ENCODE measurements at regions not wholly inside any gene's neighbourhood (a gene's known extent, or its start where the extent isn't known, plus 50 kb on each side); places are given as distances from the start of the nearest gene placed in this dataset.

GRCh38 chr5:5572010-5572865, 149.8 kb downstream of the ICE1 start:
- peak in 1 of 2 donors; percentile 5 for TF ChIP-seq EP300 (IDR thresholded peaks at IDR 0.05)
- TF ChIP-seq, protein P1, sequence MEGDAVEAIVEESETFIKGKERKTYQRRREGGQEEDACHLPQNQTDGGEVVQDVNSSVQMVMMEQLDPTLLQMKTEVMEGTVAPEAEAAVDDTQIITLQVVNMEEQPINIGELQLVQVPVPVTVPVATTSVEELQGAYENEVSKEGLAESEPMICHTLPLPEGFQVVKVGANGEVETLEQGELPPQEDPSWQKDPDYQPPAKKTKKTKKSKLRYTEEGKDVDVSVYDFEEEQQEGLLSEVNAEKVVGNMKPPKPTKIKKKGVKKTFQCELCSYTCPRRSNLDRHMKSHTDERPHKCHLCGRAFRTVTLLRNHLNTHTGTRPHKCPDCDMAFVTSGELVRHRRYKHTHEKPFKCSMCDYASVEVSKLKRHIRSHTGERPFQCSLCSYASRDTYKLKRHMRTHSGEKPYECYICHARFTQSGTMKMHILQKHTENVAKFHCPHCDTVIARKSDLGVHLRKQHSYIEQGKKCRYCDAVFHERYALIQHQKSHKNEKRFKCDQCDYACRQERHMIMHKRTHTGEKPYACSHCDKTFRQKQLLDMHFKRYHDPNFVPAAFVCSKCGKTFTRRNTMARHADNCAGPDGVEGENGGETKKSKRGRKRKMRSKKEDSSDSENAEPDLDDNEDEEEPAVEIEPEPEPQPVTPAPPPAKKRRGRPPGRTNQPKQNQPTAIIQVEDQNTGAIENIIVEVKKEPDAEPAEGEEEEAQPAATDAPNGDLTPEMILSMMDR (IDR thresholded peaks at IDR 0.05): no peak
- Histone ChIP-seq H3K36me3 (no peaks in the 10 kb centered on the region), H3K9me3 (no peaks in the 10 kb centered on the region), H3K27me3 (no peaks in the 10 kb centered on the region), H3K4me3 (no peak overlapping the region), H3K27ac (peak overlapping the region in 2 of 4 donors; percentile 54 to 55), H3K4me1 (peaks cover 0 to 19% (median 0%) of the 10 kb centered on the region in 4 donors)
- peak; percentile 15 to 19 for DNase-seq (ENCODE audit: low spot score in 2 of 2)
- WGBS, 2 donors: 41 to 45% methylated on average over 29 of the region's 29 CpGs

DNA sequence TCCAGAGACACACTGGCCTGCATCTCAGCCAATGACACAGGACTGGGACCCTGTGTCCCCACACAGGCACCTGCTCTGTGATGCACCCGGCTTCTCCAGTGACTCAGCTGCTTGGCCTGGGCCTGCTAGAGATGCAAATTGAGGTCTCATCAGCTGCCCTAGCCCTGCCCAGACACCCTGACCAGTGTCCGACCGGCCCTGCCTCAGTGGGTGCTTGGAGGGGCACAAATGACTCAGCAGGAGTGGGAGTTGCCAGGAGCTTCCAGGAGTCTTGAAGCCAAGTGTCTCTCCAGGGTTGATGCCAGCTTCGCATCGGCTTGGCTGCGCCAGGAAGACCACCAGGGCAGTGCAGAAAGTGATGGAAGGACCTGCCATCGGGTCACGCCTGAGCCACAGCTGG, 148.2 kb downstream of the ICE1 start:
- Histone ChIP-seq H3K4me1 (peaks cover 0 to 19% (median 0%) of the 10 kb centered on the region in 4 donors), H3K27me3 (no peaks in the 10 kb centered on the region), H3K27ac (no peak overlapping the region), H3K4me3 (no peak overlapping the region), H3K9me3 (no peaks in the 10 kb centered on the region), H3K36me3 (no peaks in the 10 kb centered on the region)
- WGBS, 2 donors: 88 to 90% methylated on average over 1 to 8 of the region's 8 CpGs
- TF ChIP-seq, protein P1 (IDR thresholded peaks at IDR 0.05): no peak
- no peak for TF ChIP-seq POLR2A (IDR thresholded peaks at IDR 0.05)
- no peak for TF ChIP-seq EP300 (IDR thresholded peaks at IDR 0.05)
- DNase-seq (ENCODE audit: low spot score in 2 of 2): no peak

DNA sequence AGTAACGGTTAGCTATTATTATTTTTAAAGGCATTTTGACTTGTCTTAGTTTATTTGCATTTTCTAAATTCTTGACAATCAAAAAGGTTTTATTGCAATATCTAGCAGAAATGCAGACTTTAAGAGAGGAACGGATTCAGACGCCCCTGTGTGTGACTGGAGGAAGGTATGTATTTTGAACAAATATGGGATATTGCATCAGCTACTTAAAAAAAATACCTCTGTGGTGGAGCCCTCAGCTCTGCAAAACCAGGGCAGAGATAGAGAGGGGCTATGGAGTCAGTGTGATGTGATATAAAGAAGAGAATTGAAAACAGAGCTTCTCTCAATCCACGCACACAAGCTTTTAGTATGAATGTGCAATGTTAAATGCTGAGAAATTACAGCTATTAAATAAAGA, 142.4 kb downstream of the ICE1 start:
- Histone ChIP-seq H3K9me3 (no peaks in the 10 kb centered on the region), H3K4me1 (no peaks in the 10 kb centered on the region), H3K27me3 (peaks cover 0 to 3% of the 10 kb centered on the region in 2 donors), H3K27ac (no peak overlapping the region), H3K4me3 (no peak overlapping the region), H3K36me3 (no peaks in the 10 kb centered on the region)
- DNase-seq (ENCODE audit: low spot score in 2 of 2): no peak
- TF ChIP-seq POLR2A (IDR thresholded peaks at IDR 0.05): no peak
- TF ChIP-seq, protein P1 (IDR thresholded peaks at IDR 0.05): no peak
- no peak for TF ChIP-seq EP300 (IDR thresholded peaks at IDR 0.05)
- 75 to 85% methylated on average over 4 of the region's 4 CpGs for WGBS, 2 donors

- whole genome bisulfite sequencing, 2 donors: 18% methylated on average over 1 of the region's 1 CpG
- Histone ChIP-seq H3K27ac (no peak overlapping the region), H3K9me3 (no peaks in the 10 kb centered on the region), H3K4me1 (no peaks in the 10 kb centered on the region), H3K4me3 (no peak overlapping the region), H3K27me3 (peaks cover 0 to 3% of the 10 kb centered on the region in 2 donors), H3K36me3 (no peaks in the 10 kb centered on the region)
- no peak for DNase-seq (ENCODE audit: low spot score in 2 of 2)
- TF ChIP-seq POLR2A (IDR thresholded peaks at IDR 0.05) (no peak), EP300 (IDR thresholded peaks at IDR 0.05) (no peak)
- TF ChIP-seq, protein P1 (IDR thresholded peaks at IDR 0.05): no peak
Observed at GRCh38 chr5:5560016-5560415, 137.5 kb downstream of the ICE1 start.
